Karpas-422 (cell line): ENCODE measurements at regions not wholly inside any gene's neighbourhood (a gene's known extent, or its start where the extent isn't known, plus 50 kb on each side); places are given as distances from the start of the nearest gene placed in this dataset.

Experiments
- DNase-seq: peaks from one replicate; pipeline ENCODE4 v3.0.0-alpha.2; 2015
- H2AFZ ChIP-seq: fragments of 200-600 bp; sonication (generic); 2 replicates; pipeline ENCODE4 v1.6.1; 2014; ENCODE audit warnings: antibody characterized with exemption, low read length, mixed read lengths
- H3K27ac ChIP-seq: fragments of 200-600 bp; sonication (generic); 2 replicates; pipeline ENCODE4 v1.5.1; 2014; ENCODE audit warnings: mild to moderate bottlenecking, low read length, moderate library complexity
- H3K27me3 ChIP-seq: fragments of 200-600 bp; sonication (generic); 2 replicates; pipeline ENCODE4 v1.6.1; 2014; ENCODE audit warnings: low read length, mixed read lengths
- H3K36me3 ChIP-seq: fragments of 200-600 bp; sonication (generic); 2 replicates; pipeline ENCODE4 v1.6.1; 2014; ENCODE audit warnings: low read length, mixed read lengths; ENCODE audit not compliant: insufficient read depth
- H3K4me1 ChIP-seq: fragments of 200-600 bp; sonication (generic); 2 replicates; pipeline ENCODE4 v1.6.1; 2014; ENCODE audit warnings: mild to moderate bottlenecking, low read length, mixed read lengths
- H3K4me2 ChIP-seq: fragments of 200-600 bp; sonication (generic); 2 replicates; pipeline ENCODE4 v1.6.1; 2014; ENCODE audit warnings: low read length, low read depth, mild to moderate bottlenecking; ENCODE audit not compliant: poor library complexity, severe bottlenecking
- H3K4me3 ChIP-seq: fragments of 200-600 bp; sonication (generic); 2 replicates; pipeline ENCODE4 v1.5.1; 2014; ENCODE audit warnings: mild to moderate bottlenecking, antibody characterized with exemption, low read length, mixed read lengths
- H3K79me2 ChIP-seq: fragments of 200-600 bp; sonication (generic); 2 replicates; pipeline ENCODE4 v1.6.1; 2014; ENCODE audit warnings: mild to moderate bottlenecking, low read length, mixed read lengths
- H3K9ac ChIP-seq: fragments of 200-600 bp; sonication (generic); 2 replicates; pipeline ENCODE4 v1.6.0; 2014; ENCODE audit warnings: low read length
- H3K9me2 ChIP-seq: fragments of 200-600 bp; sonication (generic), shearing (Covaris generic); replicated peaks from 2 replicates; pipeline ENCODE4 v1.6.0; 2014; ENCODE audit warnings: mild to moderate bottlenecking, low read length, moderate library complexity; ENCODE audit not compliant: insufficient read depth
- H3K9me3 ChIP-seq: fragments of 300-700, 200-600 bp; sonication (generic); 2 replicates; pipeline ENCODE4 v1.6.1; 2014; ENCODE audit warnings: low read length, mixed read lengths
- H4K20me1 ChIP-seq: fragments of 200-600 bp; sonication (generic); 2 replicates; pipeline ENCODE4 v1.6.1; 2014; ENCODE audit warnings: mild to moderate bottlenecking, antibody characterized with exemption, low read length, low read depth; ENCODE audit not compliant: insufficient read depth

GRCh38 chr4:152243896-152244595, 291.8 kb downstream of the FBXW7 start:
- Histone ChIP-seq H3K79me2 (no peaks in the 10 kb centered on the region), H3K4me1 (peaks cover 3% of the 10 kb centered on the region; the same call in 1 of the 2 replicates), H3K27me3 (0 out of 2 replicates have a peak, but pooled peaks cover 2% of the 10 kb centered on the region), H3K9ac (no peak overlapping the region), H4K20me1 (no peaks in the 10 kb centered on the region), H3K9me3 (no peaks in the 10 kb centered on the region), H3K36me3 (no peaks in the 10 kb centered on the region), H3K4me3 (no peak overlapping the region), H3K4me2 (no peak overlapping the region), H2AFZ (0 out of 2 replicates have a peak overlapping the region, but pooled peaks have one; percentile 38), H3K27ac (no peak overlapping the region), H3K9me2 (no peaks in the 10 kb centered on the region)
- DNase-seq, result no peak

- Histone ChIP-seq H2AFZ (no peak overlapping the region), H3K79me2 (no peaks in the 10 kb centered on the region), H4K20me1 (no peaks in the 10 kb centered on the region), H3K4me2 (no peak overlapping the region), H3K27ac (no peak overlapping the region), H3K4me1 (peaks cover 3% of the 10 kb centered on the region; the same call in 1 of the 2 replicates), H3K9ac (no peak overlapping the region), H3K36me3 (no peaks in the 10 kb centered on the region), H3K9me3 (no peaks in the 10 kb centered on the region), H3K9me2 (no peaks in the 10 kb centered on the region), H3K27me3 (0 out of 2 replicates have a peak, but pooled peaks cover 2% of the 10 kb centered on the region), H3K4me3 (no peak overlapping the region)
- no peak for DNase-seq
These were observed 292.7 kb downstream of the FBXW7 start for GRCh38 chr4:152243206-152243605.

- H3K79me2 ChIP-seq, result no peaks in the 10 kb centered on the region
- no peak overlapping the region for H3K9ac ChIP-seq
- H2AFZ ChIP-seq, result no peak overlapping the region
- no peak overlapping the region for H3K4me2 ChIP-seq
- H3K4me3 ChIP-seq, result no peak overlapping the region
- no peak overlapping the region for H3K27ac ChIP-seq
- 0 out of 2 replicates have a peak, but pooled peaks cover 5% of the 10 kb centered on the region for H3K27me3 ChIP-seq
- no peaks in the 10 kb centered on the region for H4K20me1 ChIP-seq
- H3K9me2 ChIP-seq, result no peaks in the 10 kb centered on the region
- no peaks in the 10 kb centered on the region for H3K9me3 ChIP-seq
- no peak for DNase-seq
- no peaks in the 10 kb centered on the region for H3K36me3 ChIP-seq
- peaks cover 3% of the 10 kb centered on the region; the same call in 1 of the 2 replicates for H3K4me1 ChIP-seq
These were observed 295.7 kb downstream of the FBXW7 start for GRCh38 chr4:152240232-152240631.

GRCh38 chr4:152239216-152239615, 296.7 kb downstream of the FBXW7 start:
- Histone ChIP-seq H3K27ac (no peak overlapping the region), H2AFZ (no peak overlapping the region)

GRCh38 chr4:152236519-152237056, 299.3 kb downstream of the FBXW7 start:
- H3K36me3 ChIP-seq, result no peaks in the 10 kb centered on the region
- no peak overlapping the region for H3K27ac ChIP-seq
- H3K4me2 ChIP-seq, result no peak overlapping the region
- no peaks in the 10 kb centered on the region for H3K9me2 ChIP-seq
- H3K4me1 ChIP-seq, result no peaks in the 10 kb centered on the region
- no peaks in the 10 kb centered on the region for H3K79me2 ChIP-seq
- 0 out of 2 replicates have a peak, but pooled peaks cover 5% of the 10 kb centered on the region for H3K27me3 ChIP-seq
- DNase-seq, result no peak
- H3K9me3 ChIP-seq, result no peaks in the 10 kb centered on the region
- no peaks in the 10 kb centered on the region for H4K20me1 ChIP-seq
- no peak overlapping the region for H2AFZ ChIP-seq
- no peak overlapping the region for H3K4me3 ChIP-seq
- no peak overlapping the region for H3K9ac ChIP-seq

More at GRCh38 chr4:152239216-152239615, 296.7 kb downstream of the FBXW7 start:
- Histone ChIP-seq H3K4me3 (no peak overlapping the region), H3K27me3 (0 out of 2 replicates have a peak, but pooled peaks cover 5% of the 10 kb centered on the region), H3K9me3 (no peaks in the 10 kb centered on the region), H4K20me1 (no peaks in the 10 kb centered on the region), H3K9me2 (no peaks in the 10 kb centered on the region), H3K4me1 (peaks cover 3% of the 10 kb centered on the region; the same call in 1 of the 2 replicates), H3K36me3 (no peaks in the 10 kb centered on the region), H3K79me2 (no peaks in the 10 kb centered on the region), H3K4me2 (no peak overlapping the region), H3K9ac (no peak overlapping the region)
- no peak for DNase-seq

- no peaks in the 10 kb centered on the region for H3K9me3 ChIP-seq
- H3K36me3 ChIP-seq, result no peaks in the 10 kb centered on the region
- H3K4me1 ChIP-seq, result no peaks in the 10 kb centered on the region
- no peak for DNase-seq
- no peak overlapping the region for H3K9ac ChIP-seq
- H3K27me3 ChIP-seq, result 0 out of 2 replicates have a peak, but pooled peaks cover 5% of the 10 kb centered on the region
- no peaks in the 10 kb centered on the region for H4K20me1 ChIP-seq
- H3K9me2 ChIP-seq, result no peaks in the 10 kb centered on the region
- no peak overlapping the region for H3K27ac ChIP-seq
- H2AFZ ChIP-seq, result no peak overlapping the region
- no peak overlapping the region for H3K4me3 ChIP-seq
- no peaks in the 10 kb centered on the region for H3K79me2 ChIP-seq
- H3K4me2 ChIP-seq, result no peak overlapping the region
These were observed 300.2 kb downstream of the FBXW7 start for GRCh38 chr4:152235718-152236117.

- Histone ChIP-seq H3K9me3 (no peaks in the 10 kb centered on the region), H3K36me3 (no peaks in the 10 kb centered on the region), H3K79me2 (no peaks in the 10 kb centered on the region), H3K9me2 (no peaks in the 10 kb centered on the region), H3K4me2 (no peak overlapping the region), H4K20me1 (no peaks in the 10 kb centered on the region), H3K4me1 (no peaks in the 10 kb centered on the region), H3K27me3 (0 out of 2 replicates have a peak, but pooled peaks cover 2% of the 10 kb centered on the region), H3K9ac (no peak overlapping the region), H3K4me3 (no peak overlapping the region), H3K27ac (no peak overlapping the region), H2AFZ (no peak overlapping the region)
- DNase-seq, result no peak
These were observed 301.3 kb downstream of the FBXW7 start for GRCh38 chr4:152234571-152234970.

GRCh38 chr4:152232271-152232670, 303.6 kb downstream of the FBXW7 start:
- H3K4me3 ChIP-seq, result no peak overlapping the region
- no peaks in the 10 kb centered on the region for H3K79me2 ChIP-seq
- H3K27ac ChIP-seq, result no peak overlapping the region
- H3K4me1 ChIP-seq, result no peaks in the 10 kb centered on the region
- DNase-seq, result no peak
- H3K9me3 ChIP-seq, result no peaks in the 10 kb centered on the region
- H3K36me3 ChIP-seq, result no peaks in the 10 kb centered on the region
- no peak overlapping the region for H3K9ac ChIP-seq
- H3K9me2 ChIP-seq, result no peaks in the 10 kb centered on the region
- no peak overlapping the region for H2AFZ ChIP-seq
- H4K20me1 ChIP-seq, result no peaks in the 10 kb centered on the region
- no peak overlapping the region for H3K4me2 ChIP-seq
- no peaks in the 10 kb centered on the region for H3K27me3 ChIP-seq
